A673 (cell line): ENCODE measurements at regions not wholly inside any gene's neighbourhood (a gene's known extent, or its start where the extent isn't known, plus 50 kb on each side); places are given as distances from the start of the nearest gene placed in this dataset.

Experiments
- EZH2 ChIP-seq: fragments of 200-600 bp; sonication (generic); IDR thresholded peaks from 2 replicates; pipeline ENCODE4 v1.6.1; 2017; ENCODE audit warnings: borderline replicate concordance, low read depth, mild to moderate bottlenecking, mixed read lengths, antibody characterized with exemption, low read length; ENCODE audit not compliant: poor library complexity, severe bottlenecking
- TF ChIP-seq, protein P1 (sequence below): fragments of 300-800, 200-600 bp; sonication (generic); conservative IDR thresholded peaks from 2 replicates; pipeline ENCODE4 v1.5.1; 2017; ENCODE audit warnings: low read depth, mild to moderate bottlenecking, antibody characterized with exemption, low read length, moderate library complexity, mixed read lengths

DNA sequence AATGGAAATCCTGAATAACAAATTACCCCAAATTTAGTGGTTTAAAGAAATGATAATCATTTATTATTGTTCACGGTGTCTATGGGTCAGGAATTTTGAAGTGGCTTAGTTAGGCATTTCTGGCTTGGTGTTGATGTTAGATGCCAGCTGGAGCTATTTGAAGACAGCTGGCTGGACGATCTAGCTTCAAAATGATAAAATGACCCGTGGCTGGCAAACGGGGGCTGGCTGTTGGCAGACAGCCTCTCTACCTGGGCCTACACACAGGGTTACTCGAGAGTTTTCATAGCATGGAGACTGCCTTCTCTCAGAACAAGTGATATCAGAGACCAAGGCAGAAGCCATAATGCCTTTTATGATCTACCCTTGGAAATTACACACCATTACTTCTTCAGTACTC lies 285.2 kb downstream of the METTL15 start:
- TF ChIP-seq, protein P1, sequence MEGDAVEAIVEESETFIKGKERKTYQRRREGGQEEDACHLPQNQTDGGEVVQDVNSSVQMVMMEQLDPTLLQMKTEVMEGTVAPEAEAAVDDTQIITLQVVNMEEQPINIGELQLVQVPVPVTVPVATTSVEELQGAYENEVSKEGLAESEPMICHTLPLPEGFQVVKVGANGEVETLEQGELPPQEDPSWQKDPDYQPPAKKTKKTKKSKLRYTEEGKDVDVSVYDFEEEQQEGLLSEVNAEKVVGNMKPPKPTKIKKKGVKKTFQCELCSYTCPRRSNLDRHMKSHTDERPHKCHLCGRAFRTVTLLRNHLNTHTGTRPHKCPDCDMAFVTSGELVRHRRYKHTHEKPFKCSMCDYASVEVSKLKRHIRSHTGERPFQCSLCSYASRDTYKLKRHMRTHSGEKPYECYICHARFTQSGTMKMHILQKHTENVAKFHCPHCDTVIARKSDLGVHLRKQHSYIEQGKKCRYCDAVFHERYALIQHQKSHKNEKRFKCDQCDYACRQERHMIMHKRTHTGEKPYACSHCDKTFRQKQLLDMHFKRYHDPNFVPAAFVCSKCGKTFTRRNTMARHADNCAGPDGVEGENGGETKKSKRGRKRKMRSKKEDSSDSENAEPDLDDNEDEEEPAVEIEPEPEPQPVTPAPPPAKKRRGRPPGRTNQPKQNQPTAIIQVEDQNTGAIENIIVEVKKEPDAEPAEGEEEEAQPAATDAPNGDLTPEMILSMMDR, result no peak
- no peak for TF ChIP-seq EZH2
